PC-3 (cell line): ENCODE measurements at regions not wholly inside any gene's neighbourhood (a gene's known extent, or its start where the extent isn't known, plus 50 kb on each side); places are given as distances from the start of the nearest gene placed in this dataset.

Source experiments
- EZH2phosphoT487 ChIP-seq: fragments of 300-600 bp; sonication (generic); IDR thresholded peaks from 2 replicates; pipeline ENCODE4 v1.6.1; 2018; ENCODE audit warnings: mild to moderate bottlenecking, antibody characterized with exemption, low read length, borderline replicate concordance
- TF ChIP-seq, protein P1 (sequence below): fragments of 300-600 bp; sonication (generic); conservative IDR thresholded peaks from 2 replicates; pipeline ENCODE4 v1.5.1; 2017; ENCODE audit warnings: antibody characterized with exemption, low read depth, mild to moderate bottlenecking, low read length

DNA sequence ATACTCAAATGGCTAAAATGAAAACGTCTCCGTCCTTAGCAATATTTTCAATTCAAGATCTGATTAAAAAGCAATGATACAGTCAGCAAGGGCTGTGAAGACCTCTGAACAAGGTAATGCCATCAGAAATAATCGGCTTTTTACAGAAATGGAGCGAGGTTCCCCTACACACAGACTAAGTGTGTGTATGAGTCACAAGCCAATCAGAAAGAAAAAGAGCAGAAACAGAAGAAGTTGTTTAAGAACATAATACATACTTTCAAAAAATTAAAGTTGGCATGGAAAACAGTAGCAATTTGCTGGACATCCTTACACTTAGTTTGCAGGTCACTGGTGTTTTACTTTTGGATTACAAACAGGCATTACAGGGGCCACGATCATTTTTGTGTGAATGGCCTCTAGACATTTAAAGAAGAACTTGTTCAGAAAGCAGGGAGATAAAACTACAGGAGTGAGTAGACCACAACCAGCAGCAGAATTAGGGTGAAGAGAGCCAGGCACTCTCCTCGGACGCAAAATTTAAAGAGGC lies 350.0 kb upstream of the RUNX1 start:
- TF ChIP-seq, protein P1, sequence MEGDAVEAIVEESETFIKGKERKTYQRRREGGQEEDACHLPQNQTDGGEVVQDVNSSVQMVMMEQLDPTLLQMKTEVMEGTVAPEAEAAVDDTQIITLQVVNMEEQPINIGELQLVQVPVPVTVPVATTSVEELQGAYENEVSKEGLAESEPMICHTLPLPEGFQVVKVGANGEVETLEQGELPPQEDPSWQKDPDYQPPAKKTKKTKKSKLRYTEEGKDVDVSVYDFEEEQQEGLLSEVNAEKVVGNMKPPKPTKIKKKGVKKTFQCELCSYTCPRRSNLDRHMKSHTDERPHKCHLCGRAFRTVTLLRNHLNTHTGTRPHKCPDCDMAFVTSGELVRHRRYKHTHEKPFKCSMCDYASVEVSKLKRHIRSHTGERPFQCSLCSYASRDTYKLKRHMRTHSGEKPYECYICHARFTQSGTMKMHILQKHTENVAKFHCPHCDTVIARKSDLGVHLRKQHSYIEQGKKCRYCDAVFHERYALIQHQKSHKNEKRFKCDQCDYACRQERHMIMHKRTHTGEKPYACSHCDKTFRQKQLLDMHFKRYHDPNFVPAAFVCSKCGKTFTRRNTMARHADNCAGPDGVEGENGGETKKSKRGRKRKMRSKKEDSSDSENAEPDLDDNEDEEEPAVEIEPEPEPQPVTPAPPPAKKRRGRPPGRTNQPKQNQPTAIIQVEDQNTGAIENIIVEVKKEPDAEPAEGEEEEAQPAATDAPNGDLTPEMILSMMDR = no peak
- no peak for TF ChIP-seq EZH2phosphoT487
